Epidermal melanocyte (primary cell): ENCODE measurements at regions not wholly inside any gene's neighbourhood (a gene's known extent, or its start where the extent isn't known, plus 50 kb on each side); places are given as distances from the start of the nearest gene placed in this dataset.
"Not testable (repeated sequence)": the region's sequence is repeated elsewhere in the genome, so short reads cannot be mapped to it uniquely, and the experiment has no call there.

ENCODE experiments used
- DNase-seq: peaks from one replicate; pipeline ENCODE4 v3.0.0; 2011; ENCODE audit warnings: low spot score; ENCODE audit not compliant: insufficient read length

DNA sequence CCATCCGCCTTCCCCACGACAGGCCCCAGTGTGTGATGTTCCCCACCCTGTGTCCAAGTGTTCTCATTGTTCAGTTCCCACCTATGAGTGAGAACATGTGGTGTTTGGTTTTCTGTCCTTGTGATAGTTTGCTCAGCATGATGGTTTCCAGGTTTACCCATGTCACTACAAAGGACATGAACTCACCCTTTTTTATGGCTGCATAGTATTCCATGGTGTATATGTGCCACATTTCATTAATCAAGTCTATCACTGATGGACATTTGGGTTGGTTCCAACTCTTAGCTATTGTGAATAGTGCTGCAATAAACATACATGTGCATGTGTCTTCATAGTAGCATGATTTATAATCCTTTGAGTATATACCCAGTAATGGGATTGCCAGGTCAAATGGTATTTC is 488.2 kb upstream of the SEMA3D start:
- DNase-seq = not testable (repeated sequence)

DNA sequence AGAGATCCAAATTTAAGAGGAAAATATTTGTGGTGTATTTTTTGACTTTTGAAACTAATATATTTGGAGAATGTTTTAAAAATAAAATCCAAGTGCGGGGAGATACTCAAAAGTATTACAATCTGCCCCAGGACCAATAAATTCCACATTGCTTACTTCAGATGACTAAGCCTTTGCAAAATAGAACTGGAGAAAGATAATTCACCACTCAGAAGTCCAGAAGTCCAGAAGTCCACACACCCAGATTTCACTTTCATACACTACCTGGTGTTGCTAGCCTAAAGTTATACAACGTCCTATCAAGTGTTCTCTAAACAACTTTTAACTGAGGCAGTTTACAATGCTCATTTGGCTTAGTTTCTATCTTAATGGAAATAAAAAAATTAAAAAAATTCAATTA is 487.0 kb upstream of the SEMA3D start:
- no peak for DNase-seq

DNA sequence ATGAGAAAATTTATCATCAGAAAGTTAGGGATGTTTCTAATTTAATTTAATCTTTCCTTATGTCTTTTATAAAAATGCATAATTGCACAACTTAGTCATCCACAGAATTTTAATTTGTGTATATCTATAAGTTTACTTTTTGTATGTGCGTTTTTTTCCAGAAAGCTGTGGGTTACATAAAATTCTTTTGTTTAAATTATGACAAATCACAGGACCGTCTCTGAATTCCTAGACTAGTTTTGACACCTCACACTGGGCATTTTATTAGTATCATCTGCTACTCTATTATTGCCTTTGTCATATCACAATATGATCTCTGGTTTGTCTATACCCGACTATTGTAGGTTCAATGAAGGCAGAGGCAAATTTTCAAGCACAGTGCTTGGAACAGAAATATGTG is 482.4 kb upstream of the SEMA3D start:
- no peak for DNase-seq

GRCh38 chr7:85664341-85664740 is 477.5 kb upstream of the SEMA3D start:
- peak; percentile 24 for DNase-seq

DNA sequence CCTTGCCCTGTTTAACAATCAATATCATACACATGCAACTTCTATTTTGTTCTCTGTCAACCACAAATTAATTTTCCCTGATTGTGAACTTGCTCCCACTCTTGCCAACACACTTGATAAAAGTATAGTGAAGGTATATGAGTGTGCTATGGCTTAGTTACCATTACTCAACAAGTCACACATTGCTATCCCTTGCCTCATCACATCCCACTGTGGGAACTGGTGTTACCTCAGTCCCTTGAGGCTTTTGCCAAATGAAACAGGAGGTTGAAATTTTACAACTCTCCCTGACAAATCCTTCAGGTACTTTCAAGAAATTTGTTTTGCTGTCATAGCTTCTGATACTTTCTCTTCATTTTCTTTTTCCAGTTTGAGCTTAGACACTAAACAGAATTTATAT is 472.5 kb upstream of the SEMA3D start:
- no peak for DNase-seq

GRCh38 chr7:85655252-85655651 is 468.4 kb upstream of the SEMA3D start:
- no peak for DNase-seq

- no peak for DNase-seq
Measured at GRCh38 chr7:85644272-85644671, 457.4 kb upstream of the SEMA3D start.

DNA sequence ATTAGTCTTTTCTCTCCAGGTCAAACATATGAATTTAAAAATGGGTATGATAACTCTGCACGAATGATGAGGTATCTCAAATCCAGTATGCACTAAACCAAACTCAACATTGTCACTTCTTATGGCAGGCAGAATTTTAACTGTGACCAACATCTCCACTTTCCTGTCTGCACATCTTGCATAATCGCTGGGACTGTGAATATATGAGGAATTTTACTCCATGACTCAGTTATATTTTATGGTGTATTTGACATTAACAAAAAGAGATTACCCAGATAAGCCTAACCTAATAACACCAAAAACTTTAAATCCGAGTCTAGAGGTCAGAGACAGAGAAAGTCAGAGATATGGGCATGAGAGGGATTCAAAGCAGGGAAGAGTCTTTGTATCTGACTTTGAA is 454.5 kb upstream of the SEMA3D start:
- DNase-seq = no peak

- DNase-seq = no peak
Measured at GRCh38 chr7:85638394-85638793, 451.5 kb upstream of the SEMA3D start.

DNA sequence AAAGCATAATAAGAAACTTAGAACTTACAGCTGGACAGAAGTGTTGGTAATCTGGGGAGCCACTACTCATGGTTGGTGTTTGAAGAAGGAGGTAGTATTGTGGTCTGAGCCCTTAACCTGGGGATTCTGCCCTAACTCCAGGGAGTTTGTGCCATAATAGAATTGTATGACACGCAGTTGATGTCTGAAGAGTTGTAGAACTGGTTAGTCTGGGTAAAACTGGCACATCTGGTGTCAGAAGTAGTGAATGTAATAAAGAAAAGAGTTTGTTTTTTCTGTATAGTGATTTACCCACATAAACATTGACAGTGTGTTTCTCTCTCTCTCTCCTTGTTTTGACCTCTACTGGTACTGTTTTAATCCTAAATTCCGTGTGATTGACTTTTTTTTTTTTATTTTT is 448.1 kb upstream of the SEMA3D start:
- DNase-seq = no peak

- no peak for DNase-seq
Measured at GRCh38 chr7:85630904-85631600, 444.2 kb upstream of the SEMA3D start.

- no peak for DNase-seq
Measured at GRCh38 chr7:85627791-85628586, 441.1 kb upstream of the SEMA3D start.

DNA sequence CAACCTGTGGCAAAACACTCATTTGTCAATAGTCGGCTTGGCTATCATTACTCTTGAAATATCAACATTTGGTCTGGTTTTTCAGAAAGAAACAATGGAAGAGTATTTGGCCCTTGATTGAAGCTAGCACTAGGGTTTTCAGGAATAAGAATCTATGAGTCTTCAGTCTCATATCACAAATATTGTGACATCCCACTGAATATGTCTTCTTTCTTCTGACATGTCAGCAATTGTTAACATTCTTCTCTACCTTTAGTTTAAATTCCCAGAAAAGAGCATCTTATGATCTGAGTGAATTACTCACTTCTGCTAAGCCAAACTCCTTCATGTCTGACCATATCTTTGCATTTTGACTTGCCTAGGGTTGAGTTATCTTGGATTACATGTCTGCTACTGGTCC is 435.2 kb upstream of the SEMA3D start:
- no peak for DNase-seq

DNA sequence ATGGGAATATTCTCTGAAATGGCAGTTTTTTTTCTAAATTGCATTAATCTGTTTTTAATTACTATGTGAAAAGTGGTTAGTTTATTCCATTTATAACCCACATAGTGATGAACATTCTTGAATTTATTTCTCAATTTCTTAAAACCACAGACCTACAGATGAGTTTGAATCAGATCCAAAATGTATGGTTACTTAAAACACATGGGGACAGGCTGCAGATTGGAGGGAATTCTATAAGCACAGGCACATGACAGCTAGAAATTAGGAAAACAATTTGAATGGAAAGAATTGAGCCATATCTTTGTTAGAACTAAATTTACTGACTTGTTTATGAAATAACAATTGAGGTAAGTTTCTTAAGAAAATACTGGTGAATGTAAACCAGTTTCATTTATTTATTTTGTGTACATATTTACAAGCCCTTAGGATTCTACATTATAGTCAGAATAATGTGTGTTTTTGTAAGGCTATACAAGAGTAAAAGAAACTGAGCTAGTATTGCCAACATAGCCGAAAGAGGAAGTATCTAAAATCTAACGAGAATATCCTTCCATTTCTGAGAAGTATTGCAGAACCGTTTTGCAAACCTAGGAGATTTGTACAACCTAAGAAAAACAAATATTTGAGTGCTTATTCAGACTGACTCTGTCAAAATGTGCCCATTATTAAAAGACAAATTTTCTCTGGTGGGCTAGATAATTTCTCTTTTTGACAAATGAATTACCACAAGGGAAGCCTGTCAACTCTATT is 434.3 kb upstream of the SEMA3D start:
- no peak for DNase-seq

DNA sequence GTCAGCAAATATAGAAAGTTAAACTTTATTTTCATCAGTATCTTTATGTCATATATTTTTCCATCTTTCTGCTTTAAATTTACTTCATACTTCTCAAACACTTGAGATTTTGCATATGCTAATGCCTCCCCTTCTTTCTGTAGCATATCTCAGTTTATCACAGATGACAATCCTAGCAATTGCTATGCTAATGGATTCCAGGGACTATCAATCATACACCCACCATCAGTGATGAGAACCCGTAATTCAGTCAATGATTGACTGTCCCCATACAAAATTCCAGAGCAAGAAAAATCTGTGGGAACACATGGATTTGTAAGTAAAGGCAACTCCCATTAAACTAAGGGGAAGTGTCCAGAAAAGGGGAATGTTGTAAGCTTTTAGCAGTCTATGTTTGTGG is 432.4 kb upstream of the SEMA3D start:
- no peak for DNase-seq

DNA sequence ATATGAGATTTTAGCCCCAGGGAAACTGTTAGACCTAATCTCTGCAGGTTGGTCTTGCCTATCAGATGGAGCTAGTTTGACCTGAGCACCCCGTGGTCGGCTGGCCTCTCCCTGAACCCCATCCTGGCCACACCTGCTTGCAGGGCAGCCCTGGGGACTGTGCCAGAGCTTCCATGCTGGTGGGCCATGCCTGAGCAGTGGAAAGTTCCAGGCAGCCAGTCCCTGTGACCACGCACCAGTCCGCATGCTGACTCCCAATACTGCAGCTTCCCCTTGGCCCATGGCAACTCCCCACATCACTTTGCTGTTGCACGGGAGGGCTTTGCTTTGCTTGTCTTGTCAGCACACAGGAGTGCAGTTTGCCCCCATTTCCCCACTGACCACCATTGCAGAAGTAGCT is 427.8 kb upstream of the SEMA3D start:
- no peak for DNase-seq

- no peak for DNase-seq
Measured at GRCh38 chr7:85612514-85612913, 425.7 kb upstream of the SEMA3D start.

GRCh38 chr7:85608804-85609203 is 421.9 kb upstream of the SEMA3D start:
- no peak for DNase-seq

DNA sequence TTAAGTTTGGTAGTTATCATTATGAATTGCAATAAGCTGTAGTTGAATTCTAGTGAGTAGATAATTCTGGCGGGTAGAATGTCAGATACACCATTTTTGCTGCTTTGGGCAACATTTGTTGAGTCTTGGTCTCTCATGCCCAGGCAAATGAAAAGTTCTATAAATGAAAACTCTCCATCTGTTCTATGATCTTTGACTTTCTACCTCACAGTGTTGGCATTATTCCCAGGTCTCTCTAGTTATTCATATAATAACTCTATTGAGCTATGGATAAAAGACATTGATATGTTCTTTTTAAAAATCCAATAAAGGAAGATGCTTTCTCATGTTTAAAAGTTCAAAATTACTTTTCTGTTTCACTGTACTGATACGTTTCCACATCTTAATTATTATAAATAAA is 415.3 kb upstream of the SEMA3D start:
- DNase-seq = no peak

- DNase-seq = no peak
Measured at GRCh38 chr7:85600395-85600794, 413.5 kb upstream of the SEMA3D start.

DNA sequence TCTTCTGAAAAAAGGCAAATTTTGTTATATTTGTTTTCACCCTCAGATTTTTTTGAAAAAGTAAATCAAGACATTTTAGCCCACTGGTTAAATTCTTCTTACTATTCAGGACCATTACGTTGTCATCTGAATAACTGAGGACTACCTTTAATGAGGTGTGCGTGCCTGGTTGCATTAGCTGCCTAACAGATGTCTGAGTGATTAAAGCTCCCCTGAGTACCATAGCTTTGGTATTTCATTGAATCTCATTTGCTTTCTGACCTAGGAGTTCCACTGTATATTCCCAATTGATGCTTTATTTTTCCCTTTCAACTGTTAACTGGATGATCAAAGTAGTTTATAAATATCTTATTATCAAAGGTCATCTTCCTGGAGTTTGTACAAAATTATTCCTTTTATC is 410.0 kb upstream of the SEMA3D start:
- DNase-seq = no peak

DNA sequence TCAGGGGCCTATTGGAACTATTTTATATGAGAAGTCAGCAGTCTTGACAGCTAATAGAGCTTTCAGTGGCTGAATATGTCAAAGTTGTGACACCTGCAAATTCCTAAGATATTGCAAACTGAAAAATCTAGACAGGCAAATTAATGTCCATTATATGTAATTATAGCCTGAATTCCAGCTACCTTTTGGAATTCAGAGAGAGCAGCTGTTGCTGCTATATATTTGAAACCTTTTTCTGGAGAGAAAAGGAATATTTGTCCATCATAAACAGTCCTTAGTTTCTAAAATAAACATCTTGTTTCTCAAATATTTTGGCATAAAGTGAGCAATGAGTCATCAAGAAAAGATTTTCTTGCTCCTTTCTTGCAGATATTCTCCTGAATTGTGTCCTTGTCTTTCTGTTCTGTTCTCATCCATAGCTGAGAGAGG is 408.9 kb upstream of the SEMA3D start:
- DNase-seq = no peak
